HG02970 (cell line): ENCODE measurements at regions not wholly inside any gene's neighbourhood (a gene's known extent, or its start where the extent isn't known, plus 50 kb on each side); places are given as distances from the start of the nearest gene placed in this dataset.

ENCODE experiments used
- ATAC-seq: cut with Tn5 transposase; IDR thresholded peaks from one replicate; pipeline ENCODE4 v1.9.1; 2021; ENCODE audit warnings: mild to moderate bottlenecking, moderate library complexity, moderate number of reproducible peaks; ENCODE audit not compliant: unreplicated experiment, low FRiP score

DNA sequence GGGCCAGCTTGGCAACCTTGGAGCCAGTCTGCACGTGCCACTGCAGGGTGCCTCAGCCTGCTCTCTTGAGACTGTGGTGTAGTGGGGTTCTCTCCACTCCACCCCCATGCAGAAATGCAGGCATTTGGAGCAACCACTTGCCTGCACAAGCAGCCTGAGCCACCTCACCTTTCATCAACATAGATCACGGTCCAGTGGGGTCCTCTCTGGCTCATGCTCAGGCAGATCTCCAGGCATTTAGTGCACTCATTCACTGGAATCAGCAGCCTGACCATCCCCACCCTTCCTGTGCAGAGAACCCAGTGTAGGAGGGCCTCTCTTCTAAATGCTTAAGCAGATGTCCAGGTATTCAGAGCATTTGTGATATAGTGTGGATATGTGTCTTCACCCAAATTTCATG is 2330.1 kb downstream of the PCDH9 start:
- ATAC-seq: no peak

DNA sequence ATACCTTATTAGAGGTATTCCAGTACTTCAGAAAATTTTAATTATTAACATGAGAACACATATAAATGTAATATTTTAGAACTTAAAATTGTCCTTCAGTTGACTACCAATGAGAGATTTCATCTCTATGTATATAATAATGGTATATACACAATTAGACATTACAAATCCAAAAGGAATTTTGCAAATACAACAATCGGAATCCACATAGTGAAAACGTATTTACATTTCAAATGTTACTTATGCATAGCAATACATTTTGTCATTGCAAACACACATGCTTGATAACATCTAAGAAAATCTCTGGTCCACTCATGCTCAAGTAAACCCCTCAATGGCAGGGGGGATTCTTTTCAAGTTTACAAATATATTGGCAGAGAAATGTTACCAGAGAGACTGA is 2345.2 kb downstream of the PCDH9 start:
- ATAC-seq: no peak

DNA sequence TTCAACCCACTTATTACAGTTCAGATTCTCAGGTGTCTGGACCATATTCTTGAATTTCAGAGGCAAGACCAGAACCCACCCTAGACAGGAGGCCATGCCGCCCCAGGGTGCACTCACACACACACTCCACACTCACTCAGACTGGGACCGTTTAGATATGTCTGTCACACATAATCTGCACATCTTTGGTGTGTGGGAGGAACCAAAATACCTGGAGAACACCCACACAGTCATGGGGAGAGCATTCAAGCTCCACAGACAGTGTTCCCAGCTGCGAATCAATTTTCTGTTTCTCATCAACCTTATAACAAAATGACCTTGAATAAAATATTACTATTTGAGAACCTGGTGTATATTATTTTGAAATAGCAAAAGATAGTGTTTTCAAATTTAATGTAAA is 2353.0 kb downstream of the PCDH9 start:
- no peak for ATAC-seq

DNA sequence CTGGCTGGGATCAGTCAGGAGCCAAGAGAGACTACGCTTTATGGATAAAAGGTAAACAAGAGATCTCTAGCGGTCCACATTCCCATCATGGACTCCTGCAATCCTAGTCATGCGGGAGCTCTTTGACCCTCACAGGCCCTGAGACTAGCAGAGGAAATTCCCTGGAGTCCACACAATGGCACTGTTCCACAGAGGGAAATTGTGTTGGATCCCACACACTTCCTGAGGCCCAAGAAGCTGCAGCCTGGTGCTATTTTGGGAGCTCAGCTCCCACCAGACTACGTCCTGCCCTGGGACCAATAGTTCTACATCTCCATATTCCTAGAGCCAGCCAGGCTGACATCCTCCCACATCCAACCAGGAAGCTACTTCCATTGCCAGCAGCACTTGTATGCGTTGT is 2358.4 kb downstream of the PCDH9 start:
- ATAC-seq: no peak

DNA sequence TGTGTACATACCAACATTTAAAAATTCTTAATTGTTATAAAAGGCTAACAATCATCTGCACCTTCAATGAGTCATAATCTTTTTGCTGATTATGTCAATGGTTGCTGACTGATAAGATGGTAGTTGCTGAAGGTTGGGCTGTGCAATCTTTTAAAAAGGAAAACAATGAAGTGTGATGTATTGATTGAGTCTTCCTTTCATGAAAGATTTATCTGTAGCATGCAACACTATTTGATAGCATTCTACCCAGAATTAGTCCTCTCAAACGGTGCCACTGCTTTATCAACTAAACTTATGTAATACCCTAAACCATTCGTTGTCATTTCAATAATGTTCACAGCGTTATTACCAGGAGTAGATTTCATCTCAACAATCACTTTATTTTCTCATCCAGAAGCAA is 2360.6 kb downstream of the PCDH9 start:
- no peak for ATAC-seq

DNA sequence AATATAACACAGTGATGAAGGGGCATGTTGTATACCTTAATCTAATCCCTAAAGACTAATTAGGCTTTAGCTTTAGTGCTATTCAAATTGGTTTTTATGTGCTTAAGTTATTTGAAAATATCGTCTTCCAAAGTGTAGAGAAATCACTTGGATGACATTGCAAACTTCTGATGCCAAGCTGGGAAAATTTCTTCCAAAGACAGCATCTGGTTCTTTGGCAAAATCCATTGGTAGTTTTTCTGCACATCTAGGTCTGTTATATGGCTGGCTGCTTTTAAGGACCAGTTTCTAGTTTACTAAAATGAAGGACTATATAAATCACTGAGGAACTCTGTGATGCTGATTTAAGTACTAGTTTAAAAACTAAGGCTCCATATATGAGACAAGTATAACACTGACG is 2362.3 kb downstream of the PCDH9 start:
- no peak for ATAC-seq

DNA sequence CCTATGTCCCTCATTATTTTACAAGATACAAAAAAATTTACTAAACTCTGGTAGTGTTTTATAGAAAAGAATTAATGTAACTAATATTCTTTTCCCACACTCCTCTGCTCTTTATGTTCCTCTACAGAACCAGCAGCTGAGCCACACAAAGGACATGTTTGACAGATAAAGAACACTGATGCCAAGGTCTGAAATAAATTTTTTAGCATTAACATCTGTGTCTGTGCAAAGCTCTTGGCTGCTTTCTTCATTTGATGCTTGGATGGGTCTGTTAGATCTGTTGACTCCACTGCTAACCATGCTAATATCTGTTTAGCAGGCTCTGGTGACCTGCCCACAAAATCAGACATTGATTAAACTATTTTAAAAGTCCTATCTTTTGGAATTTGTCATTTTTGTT is 2363.8 kb downstream of the PCDH9 start:
- ATAC-seq: no peak

DNA sequence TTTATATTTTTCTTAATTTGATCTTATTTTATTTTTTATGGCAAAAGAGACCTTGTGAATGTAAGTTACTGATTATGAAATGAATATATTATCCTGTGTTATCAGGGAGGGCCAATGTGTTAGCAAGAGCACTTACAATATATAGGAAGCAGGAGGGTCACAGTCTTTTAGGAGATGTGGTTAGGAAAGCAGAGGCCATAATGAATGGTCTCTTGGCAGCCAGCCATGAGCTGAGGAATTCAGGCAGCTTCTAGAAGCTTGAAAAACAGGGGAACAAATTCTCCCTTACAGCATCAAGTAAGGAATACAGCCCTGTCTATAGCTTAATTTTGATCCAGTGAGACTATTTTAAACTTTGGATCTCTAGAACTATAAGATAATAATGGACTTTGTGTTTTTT is 2374.6 kb downstream of the PCDH9 start:
- ATAC-seq: no peak

DNA sequence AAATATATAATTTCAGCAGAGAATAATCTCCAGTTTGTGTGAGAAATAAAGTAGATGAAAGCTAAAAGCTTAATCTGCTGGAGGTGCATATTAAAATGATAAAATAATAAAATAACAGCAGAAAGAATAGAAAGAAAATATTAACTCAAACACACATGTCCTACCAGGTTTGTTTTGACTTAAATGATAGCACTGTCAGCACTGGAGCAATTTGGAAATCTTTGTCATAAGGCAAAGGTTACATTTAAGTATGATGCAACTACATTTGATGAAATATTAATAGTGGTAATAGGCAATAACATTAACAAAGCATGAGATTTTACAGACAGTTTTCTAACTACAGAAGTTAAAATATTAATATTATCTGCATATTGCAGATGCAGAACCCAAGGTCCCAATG is 2380.1 kb downstream of the PCDH9 start:
- ATAC-seq: no peak

DNA sequence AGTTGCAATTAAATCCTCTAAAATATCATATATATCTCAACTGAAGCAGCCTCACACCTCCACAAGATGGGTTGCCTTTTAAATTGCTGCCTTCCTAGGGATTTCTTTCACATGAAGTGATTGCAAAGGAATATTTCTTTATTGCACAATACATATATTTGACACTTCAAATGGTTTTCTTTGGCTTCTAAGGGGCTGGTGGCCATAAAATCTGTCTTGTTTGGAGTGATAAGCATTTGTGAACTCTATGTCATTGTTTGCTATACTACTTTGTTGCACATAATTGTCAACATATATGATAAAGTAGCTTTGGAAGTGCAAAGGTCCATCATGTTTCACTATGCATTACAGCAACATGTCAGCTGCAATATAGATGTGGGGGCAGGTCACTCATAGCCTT is 2380.9 kb downstream of the PCDH9 start:
- no peak for ATAC-seq

DNA sequence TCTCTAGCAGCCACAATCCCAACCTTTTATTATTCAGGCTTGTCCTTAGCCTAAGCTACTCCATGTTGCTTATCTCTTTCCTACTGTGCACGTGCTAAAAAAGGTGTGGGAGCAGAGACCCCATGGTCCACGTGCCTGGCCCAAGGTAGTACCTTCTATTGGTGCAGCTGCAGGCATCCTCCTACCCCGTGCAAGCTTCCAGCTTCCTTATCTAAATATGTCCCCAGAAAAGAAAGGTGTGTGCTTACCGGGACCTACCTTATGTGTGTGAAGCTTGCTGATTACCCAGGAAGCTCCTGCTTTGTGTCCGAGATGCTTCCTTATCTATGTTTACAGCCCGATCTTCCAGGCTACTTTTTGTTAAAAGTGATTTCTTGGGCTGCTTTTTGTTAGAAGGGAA is 2382.4 kb downstream of the PCDH9 start:
- ATAC-seq: no peak

DNA sequence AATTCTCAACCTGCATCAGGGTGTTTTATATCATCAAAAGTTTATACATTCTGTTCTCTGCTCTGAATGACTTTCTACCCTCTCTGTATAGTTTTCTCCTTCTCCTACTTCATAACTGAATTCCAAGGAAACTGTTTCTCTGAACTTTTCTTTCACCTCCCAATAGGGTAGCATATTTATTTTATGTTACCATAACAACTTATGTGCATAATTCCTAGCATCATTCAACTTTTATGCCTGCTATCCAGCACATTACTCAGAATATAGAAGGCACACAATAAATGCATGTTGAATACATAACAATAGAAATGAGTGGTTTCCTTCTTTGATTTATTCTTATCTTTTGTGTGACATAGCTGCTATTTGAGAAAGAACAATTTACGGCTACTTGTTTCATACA is 2385.0 kb downstream of the PCDH9 start:
- no peak for ATAC-seq

DNA sequence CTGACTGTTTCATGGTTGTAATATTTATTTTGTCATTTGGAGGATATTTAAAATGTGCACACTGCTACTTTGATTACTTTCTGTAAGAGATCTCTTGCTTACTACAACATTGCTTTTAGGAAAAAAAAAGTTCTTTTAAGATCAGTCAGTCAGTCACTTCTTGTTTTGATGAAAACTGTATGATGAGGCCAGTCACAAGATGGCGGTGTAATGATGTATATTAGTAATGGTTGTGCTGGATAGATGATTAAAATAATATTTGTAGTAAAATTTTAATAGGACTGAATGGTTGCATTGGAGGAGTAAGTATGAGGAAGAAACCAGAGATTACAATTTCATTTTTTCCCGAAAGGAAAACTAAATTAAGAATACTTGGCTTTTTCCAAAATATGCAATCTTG is 2411.1 kb downstream of the PCDH9 start:
- ATAC-seq: no peak

DNA sequence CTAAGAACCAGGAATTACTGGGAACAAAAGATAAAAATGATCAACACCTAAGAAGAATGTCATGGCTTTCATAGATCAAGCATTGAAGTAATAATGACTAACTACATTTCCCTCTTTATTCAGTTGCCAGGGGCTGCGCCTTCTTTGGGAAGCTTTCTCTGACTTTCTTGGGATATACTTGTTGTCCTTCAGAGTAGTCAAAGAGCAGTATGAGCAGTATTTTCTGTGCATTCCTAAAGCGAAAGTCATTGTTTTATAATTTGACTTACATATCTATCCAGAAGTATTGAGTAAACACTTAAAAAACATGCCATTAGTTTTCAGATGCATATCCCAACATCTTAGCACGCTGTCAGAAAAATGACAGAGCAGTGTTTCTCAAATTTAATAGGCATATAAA is 2412.4 kb downstream of the PCDH9 start:
- no peak for ATAC-seq

DNA sequence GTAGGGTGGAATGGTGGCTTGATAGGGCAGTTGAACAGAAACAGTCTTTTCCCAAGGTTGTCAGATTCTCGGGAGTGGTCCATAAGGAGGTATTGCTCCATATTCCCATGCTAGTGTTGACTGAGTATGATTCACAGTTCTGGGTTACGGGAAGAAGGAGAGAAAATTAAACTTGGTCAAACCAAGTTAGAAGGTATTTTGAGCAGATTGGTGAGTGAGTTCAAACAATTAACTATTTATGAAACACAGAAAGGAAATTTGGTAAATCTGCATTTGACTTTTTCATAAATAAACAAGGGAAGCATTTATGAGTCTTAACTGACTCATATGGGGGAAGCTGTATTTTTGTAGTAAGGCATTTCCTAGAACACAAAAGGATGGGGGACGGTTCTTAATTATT is 2419.4 kb downstream of the PCDH9 start:
- no peak for ATAC-seq

DNA sequence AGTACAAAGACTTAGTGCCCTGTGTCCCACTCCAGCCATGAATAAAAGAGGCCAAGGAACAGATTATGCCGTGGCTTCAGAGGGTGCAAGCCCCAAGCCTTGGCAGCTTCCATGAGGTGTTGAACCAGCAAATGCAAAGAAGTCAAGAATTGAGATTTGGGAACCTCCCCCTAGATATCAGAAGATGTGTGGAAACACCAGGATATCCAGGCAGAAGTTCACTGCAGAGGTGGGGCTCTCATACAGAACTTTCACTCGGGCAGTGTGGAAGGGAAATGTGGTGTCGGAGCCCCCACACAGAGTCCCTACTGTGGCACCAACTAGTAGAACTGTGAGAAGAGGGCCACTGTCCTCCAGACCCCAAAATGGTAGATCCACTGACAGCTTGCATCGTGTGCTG is 2421.4 kb downstream of the PCDH9 start:
- ATAC-seq: no peak

DNA sequence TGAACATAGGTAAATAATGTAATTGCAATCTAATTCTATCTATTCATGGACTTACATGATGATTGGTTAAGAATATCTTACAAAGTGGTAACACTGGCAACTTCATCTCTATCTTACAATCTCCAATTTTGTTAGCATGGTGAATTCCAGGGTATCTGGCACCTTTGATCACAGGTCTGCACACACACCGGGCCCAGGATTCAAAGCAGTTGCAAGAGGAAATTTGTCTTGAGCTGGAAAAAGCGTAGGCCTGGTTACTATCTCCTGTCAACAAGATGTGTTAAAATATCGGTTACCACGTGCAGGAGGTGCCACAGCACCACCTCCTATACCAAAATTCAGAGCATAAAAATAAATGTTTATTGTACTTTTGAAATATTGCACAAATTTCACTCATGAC is 2428.4 kb downstream of the PCDH9 start:
- ATAC-seq: no peak

DNA sequence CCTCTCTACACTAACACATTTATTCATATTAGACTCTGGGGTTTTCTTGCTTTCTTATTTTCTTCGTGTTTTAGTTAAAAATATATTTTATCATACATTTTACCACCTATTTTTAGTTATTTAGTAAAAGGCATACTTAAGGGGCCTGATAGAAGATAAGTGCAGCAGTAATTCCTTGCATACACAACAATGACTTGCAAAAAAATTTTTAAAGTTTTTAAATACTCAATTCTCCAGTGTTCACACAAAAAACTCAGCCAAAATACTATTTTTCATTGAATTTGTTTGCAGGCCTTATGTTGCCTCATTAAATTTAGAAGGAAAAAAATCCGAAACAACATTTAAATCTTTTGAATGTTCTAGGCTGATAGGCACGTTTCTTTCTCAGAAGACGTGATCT is 2431.7 kb downstream of the PCDH9 start:
- ATAC-seq: no peak

DNA sequence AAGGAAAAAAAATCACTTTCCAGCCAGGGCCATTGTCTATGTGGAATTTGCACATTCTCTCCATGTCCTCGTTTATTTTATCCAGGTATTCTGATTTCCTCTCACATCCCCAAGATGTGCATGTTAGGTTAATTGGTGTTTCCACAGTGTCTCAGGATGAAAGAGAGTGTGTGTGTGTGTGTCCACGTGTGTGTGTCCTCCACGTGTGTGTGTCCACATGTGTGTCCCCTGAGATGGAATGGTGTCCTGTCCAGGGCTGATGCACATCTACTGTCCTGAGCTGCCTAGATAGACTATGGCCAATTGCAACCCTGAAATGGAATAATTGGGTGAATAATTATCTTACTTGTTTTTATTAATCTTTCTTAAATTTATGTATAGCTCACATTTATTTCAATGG is 2436.5 kb downstream of the PCDH9 start:
- no peak for ATAC-seq

DNA sequence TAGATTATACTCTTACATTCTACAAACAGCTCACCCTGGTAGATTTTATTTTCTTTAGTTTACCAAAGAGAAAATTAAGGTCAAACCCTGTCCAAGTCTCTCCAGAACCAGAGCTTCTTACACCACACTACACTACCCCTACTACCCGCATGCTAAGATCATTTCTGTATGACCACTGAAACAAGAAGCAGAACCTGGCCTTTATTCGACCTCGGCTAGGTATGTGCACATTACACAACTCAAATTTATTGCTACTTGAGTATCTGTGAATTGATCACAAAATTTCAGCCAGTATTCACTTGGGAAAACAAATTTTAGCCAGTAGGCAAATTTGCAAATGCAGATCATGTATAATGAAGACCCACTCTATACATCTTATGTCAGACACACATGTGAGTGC is 2437.0 kb downstream of the PCDH9 start:
- no peak for ATAC-seq

DNA sequence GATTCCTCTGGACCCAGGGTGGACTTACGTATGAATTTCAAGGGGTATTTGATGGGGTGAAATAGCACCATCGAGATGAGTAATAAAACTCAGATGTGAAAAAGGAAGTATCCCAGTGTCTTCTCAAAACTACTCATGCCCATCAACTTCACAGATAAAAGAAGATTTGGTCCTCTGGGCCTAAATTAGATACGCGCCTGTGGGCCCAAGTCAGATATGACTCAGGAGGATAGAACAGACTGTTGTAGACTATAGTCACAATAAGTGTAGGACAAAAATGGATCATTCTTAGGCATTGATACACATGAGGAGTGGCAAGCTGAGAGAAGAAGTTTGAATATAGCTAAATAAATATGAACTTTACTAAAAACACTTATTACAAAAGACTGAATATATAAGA is 2438.8 kb downstream of the PCDH9 start:
- no peak for ATAC-seq

DNA sequence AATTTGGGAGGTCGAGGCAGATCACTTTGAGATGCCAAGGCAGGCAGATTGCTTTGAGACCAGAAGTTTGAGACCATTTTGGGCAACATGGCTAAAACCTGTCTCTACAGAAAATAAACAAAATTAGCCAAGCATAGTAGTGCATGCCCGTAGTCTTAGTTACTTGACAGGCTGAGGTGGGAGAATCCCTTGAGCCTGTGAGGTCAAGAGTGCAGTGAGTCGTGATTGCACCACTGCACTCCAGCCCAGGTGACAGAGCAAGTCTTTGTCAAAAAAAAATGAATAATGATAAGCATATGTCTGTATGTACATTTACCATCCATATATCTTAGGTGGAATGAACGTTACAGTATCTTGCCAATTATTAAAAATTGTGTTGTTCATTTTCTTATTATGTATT is 2447.7 kb downstream of the PCDH9 start:
- no peak for ATAC-seq

DNA sequence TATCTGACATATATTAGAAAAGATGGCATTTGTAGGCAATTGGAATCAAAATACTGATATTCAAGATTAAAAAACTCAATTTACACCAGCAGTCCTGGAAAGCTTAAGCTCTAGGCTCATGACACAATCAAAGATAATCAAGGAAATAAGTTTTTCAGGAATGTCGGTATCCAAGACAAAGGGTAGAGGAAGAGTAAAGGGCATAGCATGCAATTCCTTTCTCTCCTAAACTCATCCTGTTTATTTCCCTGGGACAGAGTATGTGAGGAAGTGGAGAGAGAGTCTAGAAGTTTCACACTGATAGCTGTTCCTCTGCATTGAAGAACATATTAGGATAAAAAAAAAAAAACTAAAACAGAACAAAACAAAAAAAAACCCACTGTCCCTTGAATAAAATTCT is 2452.1 kb downstream of the PCDH9 start:
- no peak for ATAC-seq

DNA sequence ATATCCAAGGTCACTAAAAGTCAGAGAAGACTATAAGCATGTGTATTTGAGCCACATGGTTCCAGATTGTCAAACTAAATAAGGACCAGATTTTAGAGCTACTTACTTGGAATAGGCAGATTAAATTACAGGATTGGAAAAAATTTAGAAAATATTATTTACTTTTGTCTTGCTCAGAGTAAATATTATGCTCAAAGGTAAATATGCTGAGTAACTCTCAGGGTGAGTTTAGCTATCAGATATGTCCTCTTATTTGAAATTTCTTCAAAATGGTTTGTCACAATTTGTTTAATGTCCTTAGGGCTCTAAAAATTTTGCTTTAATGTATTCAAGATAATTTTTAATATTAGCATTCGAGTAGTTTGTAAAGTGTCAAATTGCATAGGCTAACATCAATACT is 2455.2 kb downstream of the PCDH9 start:
- no peak for ATAC-seq
